NAMALWA (cell line): ENCODE measurements at regions not wholly inside any gene's neighbourhood (a gene's known extent, or its start where the extent isn't known, plus 50 kb on each side); places are given as distances from the start of the nearest gene placed in this dataset.

Experiments used
- DNase-seq: peaks from one replicate; pipeline ENCODE4 v3.0.0-alpha.2; 2015; ENCODE audit warnings: low spot score

DNA sequence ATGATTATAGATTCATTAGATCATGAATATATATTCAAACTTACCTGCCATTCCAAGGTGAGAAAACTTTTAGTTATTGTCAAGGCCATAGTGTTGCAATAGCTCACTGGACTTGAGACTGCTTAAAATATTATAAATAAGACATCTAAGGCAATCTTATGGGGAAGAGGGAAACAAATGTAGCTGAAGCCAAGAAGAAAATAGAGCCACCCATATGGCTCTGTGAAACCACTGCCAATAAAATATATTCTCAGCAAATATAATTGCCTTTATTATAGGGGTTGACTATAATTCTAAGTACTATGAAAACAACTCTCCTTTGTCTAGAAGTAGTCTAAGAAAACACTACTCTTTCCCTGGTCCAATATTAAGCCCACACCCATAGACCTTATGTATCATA is 938.5 kb downstream of the FSTL5 start:
- DNase-seq, result no peak

DNA sequence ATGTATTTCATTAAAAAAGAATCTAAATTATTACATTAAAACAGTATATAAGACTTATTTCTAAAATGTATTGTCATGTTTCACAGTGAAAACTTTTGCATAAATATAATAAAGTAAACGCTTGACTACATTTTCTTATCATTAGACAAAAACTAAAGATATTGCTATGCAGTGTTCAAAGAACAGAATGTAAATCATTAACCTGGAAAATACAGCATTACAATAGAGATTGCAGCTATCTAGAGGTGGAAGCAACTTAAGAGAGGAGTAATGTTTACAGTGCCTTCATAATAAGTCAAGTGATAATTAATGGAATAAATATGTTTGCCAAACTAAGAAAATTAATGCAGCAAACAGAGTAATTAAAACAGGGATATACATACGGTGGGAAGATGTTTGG is 940.9 kb downstream of the FSTL5 start:
- DNase-seq, result no peak

DNA sequence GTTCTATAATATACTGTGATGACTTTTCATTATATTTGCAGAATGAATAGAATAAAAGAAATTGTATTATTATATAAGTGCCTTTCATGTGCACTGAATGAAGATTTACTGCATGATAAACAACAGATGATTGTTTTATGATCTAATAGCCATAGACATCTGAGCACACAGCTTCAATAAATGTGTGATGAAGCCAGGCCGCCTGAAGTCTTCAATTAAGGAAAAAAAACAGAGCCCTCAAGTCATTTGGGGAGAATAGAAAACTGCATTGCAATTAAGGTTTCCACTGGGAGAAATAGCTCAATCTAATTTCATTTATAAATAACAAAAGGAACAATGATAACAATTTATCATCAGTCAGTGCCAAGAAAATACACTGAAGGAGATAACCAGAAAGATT is 955.2 kb downstream of the FSTL5 start:
- no peak for DNase-seq

- no peak for DNase-seq
Observed at GRCh38 chr4:161206528-161207080, 957.2 kb downstream of the FSTL5 start.

DNA sequence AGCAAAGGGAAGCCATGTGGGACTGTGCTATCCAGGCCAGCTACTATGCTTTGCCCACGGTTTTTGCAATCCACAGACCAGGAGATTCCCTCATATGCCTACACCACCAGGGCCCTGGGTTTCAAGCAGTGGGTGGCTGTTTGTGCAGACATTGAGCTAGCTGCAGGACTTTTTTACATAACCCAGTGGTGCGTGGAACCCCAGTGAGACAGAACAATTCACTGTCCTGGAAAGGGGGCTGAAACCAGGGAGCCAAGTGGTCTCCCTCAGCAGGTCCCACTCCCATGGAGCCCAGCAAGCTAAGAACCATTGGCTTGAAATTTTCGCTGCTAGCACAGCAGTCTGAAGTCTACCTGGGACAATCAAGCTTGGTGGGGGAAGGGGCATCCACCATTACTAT is 959.9 kb downstream of the FSTL5 start:
- no peak for DNase-seq

GRCh38 chr4:161197912-161198311 is 965.9 kb downstream of the FSTL5 start:
- no peak for DNase-seq

- no peak for DNase-seq
Observed at GRCh38 chr4:161197474-161197873, 966.3 kb downstream of the FSTL5 start.

DNA sequence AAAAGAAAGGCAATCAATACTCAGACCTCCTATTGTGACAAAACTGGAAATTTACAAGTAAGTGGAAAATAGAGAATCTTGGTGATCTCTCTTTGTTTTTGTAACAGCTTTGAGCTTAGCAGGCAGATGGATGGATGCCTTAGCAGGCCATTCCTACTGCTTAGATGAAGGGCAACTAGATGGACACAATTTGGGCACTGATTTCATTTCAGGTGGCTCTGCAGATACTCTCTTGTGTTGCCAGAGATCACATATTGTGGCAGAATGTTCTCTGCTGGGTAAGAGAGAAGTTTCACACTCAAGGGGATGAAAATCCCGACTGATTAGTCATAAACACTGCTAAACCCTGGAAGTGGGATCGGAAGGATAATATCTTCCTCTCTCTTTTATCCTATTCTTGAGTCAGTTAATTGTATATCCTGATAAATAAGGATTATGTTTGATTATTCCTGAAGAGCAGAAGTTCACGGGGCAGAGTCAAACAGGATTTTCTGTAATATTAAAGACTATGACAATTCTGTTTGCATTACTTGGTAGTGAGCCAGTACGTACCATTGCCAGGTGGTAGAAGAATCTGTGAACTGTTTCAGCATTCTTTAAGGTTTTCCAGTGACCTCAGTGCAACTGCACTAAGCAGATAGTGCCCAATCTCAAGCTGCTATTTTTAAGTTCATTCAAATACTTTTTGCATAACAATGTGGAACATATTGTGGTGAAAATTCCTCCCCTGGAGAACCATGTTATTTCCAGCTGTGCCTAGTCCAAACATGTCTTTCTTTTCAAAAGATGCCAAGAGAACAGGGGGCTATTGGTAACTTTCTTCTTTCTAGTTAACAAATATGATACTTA is 974.3 kb downstream of the FSTL5 start:
- no peak for DNase-seq

DNA sequence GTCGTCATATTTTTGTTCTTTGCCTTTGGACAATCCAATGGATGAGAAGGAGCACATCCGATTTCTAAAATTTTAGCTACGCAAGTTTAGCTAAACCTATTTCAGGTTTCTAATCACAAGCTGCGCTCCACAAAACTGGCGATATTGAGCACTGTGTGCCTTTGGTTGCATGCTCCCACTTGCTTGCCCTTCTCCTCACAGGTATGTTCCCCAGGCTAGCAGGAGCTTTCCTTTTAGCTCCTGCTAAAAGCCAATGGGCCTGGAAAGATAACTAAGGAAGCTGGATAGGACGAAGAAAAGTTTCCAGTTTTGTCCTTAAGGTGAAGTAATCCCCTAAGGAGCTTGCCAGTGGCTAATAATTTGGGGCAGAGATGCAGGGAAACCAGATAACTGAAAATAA is 975.2 kb downstream of the FSTL5 start:
- DNase-seq, result no peak

DNA sequence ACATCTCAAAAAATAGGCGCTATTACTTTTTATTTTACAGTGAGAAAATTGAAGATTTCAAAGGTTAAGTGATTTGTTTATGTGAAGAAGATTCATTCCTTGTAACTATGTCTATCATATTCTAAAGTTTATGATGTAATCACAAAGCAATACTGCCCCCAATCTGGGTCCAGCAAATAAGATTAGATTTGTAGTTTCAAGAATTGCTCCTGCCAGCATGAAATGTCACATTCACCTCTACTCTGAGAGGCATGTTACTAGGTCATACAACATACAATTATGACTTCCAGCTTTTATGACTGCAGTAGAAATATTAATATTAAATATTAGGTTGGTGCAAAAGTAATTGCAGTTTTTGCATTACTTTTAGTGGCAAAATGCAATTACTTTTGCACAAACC is 976.2 kb downstream of the FSTL5 start:
- no peak for DNase-seq

DNA sequence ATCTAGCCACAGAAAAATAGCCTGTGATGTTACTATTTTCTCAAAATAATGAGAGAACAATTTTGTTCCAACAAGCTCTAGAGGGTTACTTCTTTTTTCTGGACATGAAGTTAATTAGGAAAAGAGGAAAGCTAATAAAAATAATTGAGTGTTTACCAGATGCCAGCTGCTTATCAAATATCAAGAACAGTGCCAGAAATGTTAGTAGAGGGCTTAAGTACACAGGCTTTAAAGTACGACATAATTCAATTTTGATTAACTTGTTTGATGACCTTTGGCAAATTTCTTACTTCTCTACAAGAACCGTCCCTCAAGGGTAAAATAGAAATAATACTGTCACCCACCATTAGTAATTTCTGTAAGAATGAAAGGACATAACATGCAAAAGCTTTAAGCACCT is 977.0 kb downstream of the FSTL5 start:
- DNase-seq, result no peak

DNA sequence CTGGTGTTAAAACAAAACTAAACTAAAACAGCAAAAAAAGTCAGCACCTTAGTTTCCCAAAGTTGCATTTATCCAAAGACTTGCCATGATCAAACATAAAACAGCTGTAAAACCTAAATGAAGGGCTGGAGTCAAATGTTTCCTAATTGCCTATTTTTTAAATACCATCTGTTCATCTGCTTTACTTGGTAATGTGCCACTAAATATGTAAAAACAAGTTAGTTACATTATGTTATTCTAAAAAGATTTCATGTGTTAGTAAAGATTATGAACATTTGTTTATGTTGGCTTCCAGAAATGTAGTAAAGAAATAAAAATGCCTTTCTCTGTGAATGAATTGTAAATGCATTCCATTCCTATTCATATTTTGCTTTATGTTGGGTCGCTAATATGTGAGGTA is 977.8 kb downstream of the FSTL5 start:
- DNase-seq, result no peak

- no peak for DNase-seq
Observed at GRCh38 chr4:161183729-161184128, 980.1 kb downstream of the FSTL5 start.

DNA sequence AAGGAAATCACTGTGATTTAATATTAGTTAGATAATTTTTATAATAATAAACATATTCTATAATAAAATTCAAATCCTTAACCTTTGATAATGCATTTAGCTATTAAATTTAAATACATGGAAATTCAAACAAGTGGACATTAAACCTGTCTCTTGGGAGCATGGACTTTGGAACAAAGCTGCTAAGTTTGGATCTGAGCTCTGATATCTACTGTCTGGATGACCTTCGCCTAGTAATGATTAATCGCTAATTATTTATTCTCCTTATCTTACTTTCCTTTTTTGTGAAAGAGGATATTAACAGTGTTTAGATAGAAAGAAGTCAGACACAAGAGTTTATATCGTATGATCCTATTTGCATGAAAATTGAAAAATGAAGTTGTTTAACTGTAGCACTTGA is 980.9 kb downstream of the FSTL5 start:
- no peak for DNase-seq

- DNase-seq, result no peak
Observed at GRCh38 chr4:161178310-161178709, 985.5 kb downstream of the FSTL5 start.

DNA sequence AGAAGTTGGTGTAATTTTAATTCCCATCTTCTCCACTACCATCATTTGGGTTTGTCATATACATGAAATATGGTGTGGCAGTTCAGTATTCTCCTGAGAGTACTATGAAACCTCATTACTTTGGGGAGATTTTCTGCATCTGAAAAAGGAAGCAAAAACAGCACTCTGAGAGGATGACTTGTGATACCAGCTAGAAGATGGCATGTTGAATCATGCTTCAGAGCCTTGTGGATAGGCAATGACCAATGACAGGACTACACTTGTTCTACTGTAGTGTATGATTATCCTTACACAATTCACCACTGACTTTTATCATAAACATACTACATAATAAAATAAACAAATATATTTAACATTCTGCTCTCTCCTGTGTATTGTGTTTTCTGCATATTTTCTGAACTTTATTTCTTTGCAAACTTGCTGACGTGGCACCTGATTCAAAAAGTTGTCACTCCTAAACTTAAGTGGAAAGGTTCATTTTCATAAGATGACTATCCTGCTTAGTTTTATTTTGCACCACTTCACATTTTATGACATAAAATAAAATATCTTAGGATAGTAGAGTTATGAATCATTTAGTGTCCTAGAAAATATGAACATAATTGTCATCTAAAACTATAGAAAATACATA is 991.3 kb downstream of the FSTL5 start:
- no peak for DNase-seq

DNA sequence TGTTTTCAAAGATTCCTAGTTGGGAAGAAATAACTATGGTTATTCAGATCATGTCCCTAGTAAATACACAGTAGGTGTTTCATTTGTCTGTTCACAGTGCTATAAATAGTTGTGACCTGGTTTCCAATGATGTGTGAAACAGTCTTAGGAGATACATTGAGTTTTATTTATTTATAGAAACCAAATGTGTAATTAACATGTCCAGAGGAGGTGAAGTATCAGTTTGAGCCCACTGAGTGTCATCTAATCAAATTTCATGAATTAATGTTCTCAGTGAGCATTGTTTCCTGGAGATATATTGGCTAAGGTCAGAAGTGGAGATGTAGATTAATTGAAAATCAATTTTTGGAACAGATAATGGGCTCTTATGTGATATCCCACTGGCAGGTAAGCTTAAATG is 996.3 kb downstream of the FSTL5 start:
- no peak for DNase-seq

DNA sequence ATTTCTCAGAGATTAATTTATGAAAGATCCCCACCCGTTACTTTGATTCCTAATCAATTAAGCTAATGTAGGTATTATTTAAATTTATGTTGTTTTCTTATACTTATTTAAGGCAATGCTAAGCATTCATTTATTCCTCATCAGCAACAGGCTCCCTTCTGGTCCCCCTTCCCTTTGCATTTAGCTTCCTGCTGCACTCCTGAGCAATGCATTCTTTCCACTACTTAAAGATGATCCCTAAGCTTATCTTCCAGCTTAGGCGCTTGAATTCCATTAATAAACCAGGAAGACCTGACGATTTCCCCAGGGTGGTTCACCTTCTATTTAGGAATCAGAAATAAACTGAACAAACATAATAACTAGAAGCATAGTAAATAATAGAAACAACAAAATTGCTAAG is 1003.1 kb downstream of the FSTL5 start:
- DNase-seq, result no peak

DNA sequence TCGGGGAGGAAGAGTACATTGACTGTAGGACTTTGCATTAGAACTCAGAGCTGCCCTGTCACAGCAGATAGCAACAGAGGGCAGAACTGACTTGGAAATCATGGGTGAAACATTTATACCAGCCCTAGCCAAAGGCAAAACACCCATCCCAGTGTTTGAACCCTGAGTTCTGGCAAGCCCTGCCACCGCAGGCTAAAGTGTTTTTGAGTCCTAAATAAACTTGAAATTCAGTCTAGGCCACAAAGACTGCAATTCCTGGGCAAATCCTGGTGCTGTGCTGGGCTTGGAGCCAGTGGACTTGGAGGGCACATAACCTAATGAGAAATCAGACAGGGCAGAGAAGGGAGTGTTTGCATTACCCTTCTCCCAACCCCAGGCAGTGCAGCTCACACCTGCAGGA is 1015.7 kb downstream of the FSTL5 start:
- no peak for DNase-seq

- no peak for DNase-seq
Observed at GRCh38 chr4:161143375-161143774, 1020.4 kb downstream of the FSTL5 start.

DNA sequence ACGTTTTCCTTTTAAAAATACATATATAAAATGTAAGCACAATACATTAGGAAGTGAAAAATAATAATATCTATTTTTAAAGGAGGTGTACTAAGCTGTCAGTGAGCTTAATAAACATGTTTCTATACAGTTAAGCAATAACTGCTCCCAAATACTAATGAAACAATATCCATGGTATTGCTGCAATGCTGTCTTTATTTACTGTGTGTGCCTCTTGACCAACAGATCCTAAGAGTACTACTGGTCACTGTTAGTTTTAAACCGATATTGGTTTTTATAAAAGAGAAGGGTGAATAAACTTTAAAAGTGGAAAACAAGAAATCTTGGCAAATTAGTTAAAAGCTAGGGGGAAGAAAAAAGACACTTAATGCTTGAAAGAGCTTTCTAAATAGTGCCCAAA is 1029.0 kb downstream of the FSTL5 start:
- no peak for DNase-seq

GRCh38 chr4:161133586-161134276 is 1030.1 kb downstream of the FSTL5 start:
- DNase-seq, result no peak
